ENCODE measurements at regions not wholly inside any gene's neighbourhood (a gene's known extent, or its start where the extent isn't known, plus 50 kb on each side); places are given as distances from the start of the nearest gene placed in this dataset.

DNA sequence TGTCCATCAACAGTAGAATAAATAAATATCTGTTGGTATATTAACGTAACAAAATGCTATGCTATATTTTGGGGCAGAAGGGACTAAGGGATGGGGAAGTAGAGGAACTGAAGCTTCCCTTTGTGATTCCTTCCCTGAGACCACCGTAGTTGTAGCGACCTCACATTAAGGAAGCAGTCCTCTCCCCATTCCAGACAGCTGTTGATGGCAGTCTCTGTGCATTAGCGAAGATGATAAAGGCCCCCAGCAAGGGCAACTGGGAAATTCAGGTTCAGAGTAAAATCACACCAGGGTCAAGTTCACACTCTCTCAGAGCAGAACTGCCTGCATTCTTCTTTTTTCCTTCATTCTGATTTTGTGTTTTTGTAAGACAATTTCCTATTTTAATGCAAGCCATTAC lies 259.0 kb downstream of the MEX3B start:
- DNase-seq (ENCODE audit: insufficient read length, low spot score), result no peak
- FAIRE-seq, result no peak
- TF ChIP-seq, protein P1, sequence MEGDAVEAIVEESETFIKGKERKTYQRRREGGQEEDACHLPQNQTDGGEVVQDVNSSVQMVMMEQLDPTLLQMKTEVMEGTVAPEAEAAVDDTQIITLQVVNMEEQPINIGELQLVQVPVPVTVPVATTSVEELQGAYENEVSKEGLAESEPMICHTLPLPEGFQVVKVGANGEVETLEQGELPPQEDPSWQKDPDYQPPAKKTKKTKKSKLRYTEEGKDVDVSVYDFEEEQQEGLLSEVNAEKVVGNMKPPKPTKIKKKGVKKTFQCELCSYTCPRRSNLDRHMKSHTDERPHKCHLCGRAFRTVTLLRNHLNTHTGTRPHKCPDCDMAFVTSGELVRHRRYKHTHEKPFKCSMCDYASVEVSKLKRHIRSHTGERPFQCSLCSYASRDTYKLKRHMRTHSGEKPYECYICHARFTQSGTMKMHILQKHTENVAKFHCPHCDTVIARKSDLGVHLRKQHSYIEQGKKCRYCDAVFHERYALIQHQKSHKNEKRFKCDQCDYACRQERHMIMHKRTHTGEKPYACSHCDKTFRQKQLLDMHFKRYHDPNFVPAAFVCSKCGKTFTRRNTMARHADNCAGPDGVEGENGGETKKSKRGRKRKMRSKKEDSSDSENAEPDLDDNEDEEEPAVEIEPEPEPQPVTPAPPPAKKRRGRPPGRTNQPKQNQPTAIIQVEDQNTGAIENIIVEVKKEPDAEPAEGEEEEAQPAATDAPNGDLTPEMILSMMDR (IDR thresholded peaks at IDR 0.05; ENCODE audit: insufficient read depth, missing control alignments), result no peak

DNA sequence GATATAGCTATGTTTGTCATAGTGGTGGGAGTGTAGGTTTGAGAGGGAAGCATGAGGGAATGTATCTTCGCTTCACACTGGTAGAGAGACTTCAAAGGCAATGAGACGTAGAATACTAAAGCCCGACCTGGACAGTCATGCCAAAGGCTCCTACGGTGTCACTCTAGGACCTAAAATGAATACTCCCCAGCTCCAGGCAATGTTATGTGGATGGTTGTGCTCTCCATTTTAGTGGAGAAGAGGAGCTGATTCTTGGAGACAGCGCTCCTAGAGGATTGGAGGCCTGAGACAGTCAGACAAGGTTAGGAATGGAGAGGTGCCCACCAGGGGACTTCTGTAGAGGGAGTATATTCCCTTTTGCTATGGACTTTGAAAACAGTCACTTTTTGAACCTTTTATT lies 260.1 kb downstream of the MEX3B start:
- TF ChIP-seq, protein P1 (IDR thresholded peaks at IDR 0.05; ENCODE audit: insufficient read depth, missing control alignments), result peak; percentile 3
- peak; percentile 11 for FAIRE-seq
- no peak for DNase-seq (ENCODE audit: insufficient read length, low spot score)

DNA sequence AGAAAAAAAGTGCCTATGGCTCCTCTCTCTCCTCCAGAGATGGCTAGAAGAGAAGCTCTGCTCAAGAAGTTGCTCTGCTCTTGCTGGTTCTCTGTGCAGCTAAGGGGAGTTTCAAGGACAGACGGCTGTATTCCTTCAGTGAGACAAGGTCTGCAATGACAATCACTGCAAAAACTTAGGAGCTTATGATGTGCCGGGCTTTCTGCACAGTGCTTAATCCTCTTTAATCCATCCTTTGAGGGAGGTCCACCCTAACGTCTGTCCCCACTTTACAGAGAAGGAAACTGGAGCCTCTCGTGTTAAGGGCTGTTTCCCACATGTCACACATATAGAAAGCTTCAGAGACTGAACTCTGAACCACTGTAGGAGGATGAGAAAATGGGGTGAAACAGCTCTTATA lies 260.6 kb downstream of the MEX3B start:
- DNase-seq (ENCODE audit: insufficient read length, low spot score) (peak; percentile 55), FAIRE-seq (peak; percentile 89)
- TF ChIP-seq, protein P1 (IDR thresholded peaks at IDR 0.05; ENCODE audit: insufficient read depth, missing control alignments), result no peak

DNA sequence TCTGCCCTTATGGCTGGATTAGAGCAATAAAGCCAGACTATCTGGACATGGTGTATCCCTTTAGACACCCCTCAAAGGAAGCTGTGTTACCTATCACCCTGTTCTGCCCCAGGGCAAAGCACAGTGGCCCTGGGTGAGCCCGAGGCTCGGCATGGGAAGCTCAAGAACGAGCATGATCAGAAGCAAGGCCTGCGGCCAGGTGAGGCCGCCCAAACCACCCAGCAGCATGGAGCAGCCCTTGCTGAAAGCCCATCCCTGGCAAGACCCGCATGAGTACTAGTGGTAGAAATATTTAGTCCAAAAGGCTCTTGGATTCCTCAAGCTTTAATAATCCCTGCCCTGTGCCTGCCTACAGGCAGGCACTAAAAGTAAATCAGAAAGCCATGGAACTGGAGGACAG lies 261.1 kb downstream of the MEX3B start:
- FAIRE-seq (no peak), DNase-seq (ENCODE audit: insufficient read length, low spot score) (no peak)
- TF ChIP-seq, protein P1 (IDR thresholded peaks at IDR 0.05; ENCODE audit: insufficient read depth, missing control alignments), result no peak

DNA sequence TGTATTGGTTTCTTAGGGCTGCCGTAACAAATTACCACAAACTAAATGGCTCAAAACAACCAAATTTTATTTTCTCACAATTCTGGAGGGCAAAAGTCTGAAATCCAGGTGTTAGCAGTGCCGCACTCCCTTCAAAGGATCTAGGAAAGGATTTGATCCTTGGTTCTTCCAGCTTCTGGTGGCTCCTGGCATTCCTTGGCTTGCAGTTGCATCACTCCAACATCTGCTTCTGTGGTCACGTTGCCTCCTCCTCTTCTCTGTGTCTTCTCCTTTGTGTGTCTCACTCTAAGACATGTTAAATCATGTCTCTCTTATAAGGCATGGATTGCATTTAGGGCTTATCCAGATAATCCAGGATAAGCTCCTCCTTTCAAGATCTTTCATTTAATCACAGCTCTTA lies 262.2 kb downstream of the MEX3B start:
- FAIRE-seq (peak; percentile 89), DNase-seq (ENCODE audit: insufficient read length, low spot score) (peak; percentile 40)
- TF ChIP-seq, protein P1 (IDR thresholded peaks at IDR 0.05; ENCODE audit: insufficient read depth, missing control alignments), result no peak

DNA sequence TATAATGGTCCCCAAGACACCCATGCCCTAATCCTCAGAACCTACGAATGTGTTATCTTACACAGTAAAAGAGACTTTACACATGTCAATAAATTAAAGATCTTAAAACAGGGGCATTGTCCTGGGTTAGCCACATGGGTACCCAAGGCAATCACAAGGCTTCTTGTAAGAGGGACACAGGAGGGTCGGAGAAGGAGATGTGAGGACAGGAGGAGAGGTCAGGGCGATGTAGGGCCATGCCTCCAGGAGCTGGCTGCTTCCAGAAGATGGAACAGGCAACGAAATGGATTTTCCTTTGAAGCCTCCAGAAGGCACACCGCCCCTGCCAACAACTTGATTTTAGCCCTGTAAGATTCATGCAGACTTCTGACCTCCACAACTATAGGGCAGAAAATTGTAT lies 262.7 kb downstream of the MEX3B start:
- TF ChIP-seq, protein P1 (IDR thresholded peaks at IDR 0.05; ENCODE audit: insufficient read depth, missing control alignments), result no peak
- FAIRE-seq, result no peak

DNA sequence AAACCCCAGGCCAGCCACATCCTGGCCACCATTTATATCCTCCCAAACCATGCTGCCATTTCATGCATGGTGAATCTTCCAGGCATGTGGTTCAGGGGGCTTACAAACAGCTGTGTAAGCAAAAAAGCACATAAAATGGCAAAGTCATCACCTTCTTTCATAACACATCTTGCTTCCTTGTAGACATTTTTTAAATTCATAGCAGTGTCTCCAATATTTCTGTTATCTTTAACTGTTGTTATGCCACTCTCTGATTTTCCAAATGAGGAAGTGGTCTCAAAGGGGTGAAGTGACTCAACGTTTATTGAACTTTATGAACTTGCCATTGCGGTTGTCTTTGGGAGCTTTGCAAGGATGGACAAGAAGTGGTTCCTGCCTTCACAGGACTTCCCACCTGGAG lies 264.4 kb downstream of the MEX3B start:
- DNase-seq (ENCODE audit: insufficient read length, low spot score) (no peak), FAIRE-seq (no peak)
- TF ChIP-seq, protein P1 (IDR thresholded peaks at IDR 0.05; ENCODE audit: insufficient read depth, missing control alignments), result no peak

More for the DNA sequence above, 262.7 kb downstream of the MEX3B start:
- no peak for DNase-seq (ENCODE audit: insufficient read length, low spot score)

All from D721Med (cell line).